H9 (cell line): ENCODE measurements at regions not wholly inside any gene's neighbourhood (a gene's known extent, or its start where the extent isn't known, plus 50 kb on each side); places are given as distances from the start of the nearest gene placed in this dataset.

ENCODE experiments used
- DNase-seq: peaks from one replicate; pipeline ENCODE4 v3.0.0-alpha.2; 2017
- H2AFZ ChIP-seq: one replicate; pipeline ENCODE4 v1.6.1; 2013; ENCODE audit warnings: mild to moderate bottlenecking, low read length, control low read depth, moderate library complexity
- H2AK5ac ChIP-seq: 2 replicates; pipeline ENCODE4 v1.6.1; 2013; ENCODE audit warnings: low read length, control low read depth, mixed read lengths; ENCODE audit not compliant: insufficient read length
- H2BK120ac ChIP-seq: one replicate; pipeline ENCODE4 v1.6.1; 2013; ENCODE audit warnings: low read depth, mild to moderate bottlenecking, low read length, control low read depth, inconsistent platforms; ENCODE audit not compliant: poor library complexity, severe bottlenecking
- H2BK12ac ChIP-seq: 2 replicates; pipeline ENCODE4 v1.6.1; 2013; ENCODE audit warnings: low read length, control low read depth, mixed read lengths, low read depth; ENCODE audit not compliant: insufficient read length
- H2BK15ac ChIP-seq: 2 replicates; pipeline ENCODE4 v1.6.1; 2013; ENCODE audit warnings: low read depth, low read length, control low read depth
- H2BK20ac ChIP-seq: one replicate; pipeline ENCODE4 v1.6.1; 2013; ENCODE audit warnings: low read depth, mild to moderate bottlenecking, low read length, control low read depth, inconsistent platforms; ENCODE audit not compliant: poor library complexity, severe bottlenecking
- H2BK5ac ChIP-seq: 2 replicates; pipeline ENCODE4 v1.6.1; 2013; ENCODE audit warnings: low read length, control low read depth, mixed read lengths; ENCODE audit not compliant: insufficient read length
- H3K14ac ChIP-seq: 2 replicates; pipeline ENCODE4 v1.6.1; 2013; ENCODE audit warnings: low read length, control low read depth; ENCODE audit not compliant: insufficient read depth
- H3K18ac ChIP-seq: 2 replicates; pipeline ENCODE4 v1.6.1; 2013; ENCODE audit warnings: low read depth, mild to moderate bottlenecking, mixed read lengths, low read length, control low read depth; ENCODE audit not compliant: insufficient read length
- H3K23ac ChIP-seq: 2 replicates; pipeline ENCODE4 v1.6.1; 2013; ENCODE audit warnings: low read length, control low read depth, mixed read lengths, low read depth; ENCODE audit not compliant: insufficient read length
- H3K23me2 ChIP-seq: 2 replicates; pipeline ENCODE4 v1.6.1; 2013; ENCODE audit warnings: low read depth, mild to moderate bottlenecking, mixed read lengths, low read length, control low read depth; ENCODE audit not compliant: insufficient read length, poor library complexity, severe bottlenecking
- H3K27ac ChIP-seq: 2 replicates; pipeline ENCODE4 v1.5.1; 2013; ENCODE audit warnings: low read length, control low read depth, mixed read lengths, low read depth; ENCODE audit not compliant: insufficient read length
- H3K27me3 ChIP-seq: 2 replicates; pipeline ENCODE4 v1.6.1; 2013; ENCODE audit warnings: low read length, control low read depth, inconsistent platforms; ENCODE audit not compliant: insufficient read depth
- H3K4ac ChIP-seq: 2 replicates; pipeline ENCODE4 v1.6.1; 2013; ENCODE audit warnings: low read depth, mild to moderate bottlenecking, control low read depth, inconsistent platforms, low read length, moderate library complexity
- H3K4me1 ChIP-seq: 2 replicates; pipeline ENCODE4 v1.6.1; 2013; ENCODE audit warnings: low read length, control low read depth, inconsistent platforms; ENCODE audit not compliant: insufficient read depth
- H3K4me2 ChIP-seq: 2 replicates; pipeline ENCODE4 v1.6.1; 2013; ENCODE audit warnings: low read length, control low read depth, mixed read lengths; ENCODE audit not compliant: insufficient read length, insufficient read depth
- H3K56ac ChIP-seq: 2 replicates; pipeline ENCODE4 v1.6.1; 2013; ENCODE audit warnings: low read depth, mild to moderate bottlenecking, mixed read lengths, low read length, control low read depth; ENCODE audit not compliant: insufficient read length
- H3K79me1 ChIP-seq: 2 replicates; pipeline ENCODE4 v1.6.1; 2013; ENCODE audit warnings: low read depth, mild to moderate bottlenecking, moderate library complexity, low read length, control low read depth, inconsistent platforms; ENCODE audit not compliant: insufficient read depth, poor library complexity, severe bottlenecking
- H3K79me2 ChIP-seq: 2 replicates; pipeline ENCODE4 v1.6.1; 2013; ENCODE audit warnings: low read length, control low read depth, inconsistent platforms; ENCODE audit not compliant: insufficient read depth
- H3K9ac ChIP-seq: 2 replicates; pipeline ENCODE4 v1.6.1; 2013; ENCODE audit warnings: low read length, control low read depth, mixed read lengths; ENCODE audit not compliant: insufficient read length; ENCODE audit errors: extremely low read depth
- H3K9me3 ChIP-seq: one replicate; pipeline ENCODE4 v1.6.1; 2013; ENCODE audit warnings: low read depth, low read length, inconsistent platforms; ENCODE audit not compliant: control insufficient read depth
- H3T11ph ChIP-seq: one replicate; pipeline ENCODE4 v1.6.1; 2013; ENCODE audit warnings: mild to moderate bottlenecking, low read length, control low read depth, inconsistent platforms
- H4K20me1 ChIP-seq: one replicate; pipeline ENCODE4 v1.6.1; 2013; ENCODE audit not compliant: control insufficient read depth, insufficient read length, insufficient read depth
- H4K5ac ChIP-seq: 2 replicates; pipeline ENCODE4 v1.6.1; 2013; ENCODE audit warnings: low read depth, mild to moderate bottlenecking, mixed read lengths, low read length, control low read depth; ENCODE audit not compliant: insufficient read length
- H4K8ac ChIP-seq: replicated peaks from 2 replicates; pipeline ENCODE4 v1.6.1; 2013; ENCODE audit warnings: low read length, control low read depth, mixed read lengths, low read depth; ENCODE audit not compliant: insufficient read length
- H4K91ac ChIP-seq: 2 replicates; pipeline ENCODE4 v1.6.1; 2013; ENCODE audit warnings: low read depth, mild to moderate bottlenecking, moderate library complexity, mixed read lengths, low read length, control low read depth; ENCODE audit not compliant: insufficient read length
- H3K27ac Mint-ChIP-seq, 3 experiments: 2 replicates in 2 of 3; 3 replicates in 1 of 3; pipeline ENCODE4 v1.8.0; 2020 to 2021; ENCODE audit warnings: mixed read lengths in 3 of 3, mild to moderate bottlenecking in 1 of 3, moderate library complexity in 1 of 3
- H3K27me3 Mint-ChIP-seq: 2 replicates; pipeline ENCODE4 v1.8.0; 2021; ENCODE audit warnings: low read depth, mild to moderate bottlenecking, moderate library complexity, mixed read lengths
- H3K36me3 Mint-ChIP-seq, 3 experiments: 2 replicates in 2 of 3; 3 replicates in 1 of 3; pipeline ENCODE4 v1.8.0; 2020 to 2021; ENCODE audit warnings: low read depth in 3 of 3, mixed read lengths in 3 of 3; ENCODE audit not compliant: insufficient read depth in 1 of 3
- H3K4me1 Mint-ChIP-seq, 2 experiments: 2 replicates each; pipeline ENCODE4 v1.8.0; 2020; ENCODE audit warnings: mixed read lengths in 2 of 2
- H3K4me3 Mint-ChIP-seq, 2 experiments: 2 replicates in 1 of 2; 3 replicates in 1 of 2; pipeline ENCODE4 v1.8.0; 2020 to 2021; ENCODE audit warnings: mild to moderate bottlenecking in 2 of 2, mixed read lengths in 2 of 2, moderate library complexity in 1 of 2
- H3K9me3 Mint-ChIP-seq, 2 experiments: 2 replicates in 1 of 2; 3 replicates in 1 of 2; pipeline ENCODE4 v1.8.0; 2020; ENCODE audit warnings: mild to moderate bottlenecking in 2 of 2, mixed read lengths in 2 of 2, moderate library complexity in 1 of 2
- WGBS: extraction: QIAGEN DNeasy Blood & Tissue Kit; methylation state at CpG from one replicate; pipeline ENCODE4 v1.1.7; 2013; ENCODE audit warnings: missing lambda C conversion rate, low lambda C conversion rate, mixed read lengths; ENCODE audit not compliant: insufficient read length; ENCODE audit errors: extremely low coverage; 5-methylcytosine and 5-hydroxymethylcytosine counted together
- TF ChIP-seq, protein P1 (sequence below): fragments of 200-600 bp; sonication (generic); conservative IDR thresholded peaks from 3 replicates; pipeline ENCODE4 v1.8.0; 2021; ENCODE audit warnings: antibody characterized with exemption, mild to moderate bottlenecking

GRCh38 chr12:61862986-61863385 lies 397.2 kb upstream of the USP15 start:
- no peak overlapping the region for H2BK120ac ChIP-seq
- no peak overlapping the region for H3K4ac ChIP-seq
- no peaks in the 10 kb centered on the region for H3K23me2 ChIP-seq
- H2AFZ ChIP-seq: no peak overlapping the region
- H3K14ac ChIP-seq: no peak overlapping the region
- TF ChIP-seq, protein P1, sequence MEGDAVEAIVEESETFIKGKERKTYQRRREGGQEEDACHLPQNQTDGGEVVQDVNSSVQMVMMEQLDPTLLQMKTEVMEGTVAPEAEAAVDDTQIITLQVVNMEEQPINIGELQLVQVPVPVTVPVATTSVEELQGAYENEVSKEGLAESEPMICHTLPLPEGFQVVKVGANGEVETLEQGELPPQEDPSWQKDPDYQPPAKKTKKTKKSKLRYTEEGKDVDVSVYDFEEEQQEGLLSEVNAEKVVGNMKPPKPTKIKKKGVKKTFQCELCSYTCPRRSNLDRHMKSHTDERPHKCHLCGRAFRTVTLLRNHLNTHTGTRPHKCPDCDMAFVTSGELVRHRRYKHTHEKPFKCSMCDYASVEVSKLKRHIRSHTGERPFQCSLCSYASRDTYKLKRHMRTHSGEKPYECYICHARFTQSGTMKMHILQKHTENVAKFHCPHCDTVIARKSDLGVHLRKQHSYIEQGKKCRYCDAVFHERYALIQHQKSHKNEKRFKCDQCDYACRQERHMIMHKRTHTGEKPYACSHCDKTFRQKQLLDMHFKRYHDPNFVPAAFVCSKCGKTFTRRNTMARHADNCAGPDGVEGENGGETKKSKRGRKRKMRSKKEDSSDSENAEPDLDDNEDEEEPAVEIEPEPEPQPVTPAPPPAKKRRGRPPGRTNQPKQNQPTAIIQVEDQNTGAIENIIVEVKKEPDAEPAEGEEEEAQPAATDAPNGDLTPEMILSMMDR: no peak
- H3K27me3 ChIP-seq: no peaks in the 10 kb centered on the region
- no peak overlapping the region for H3T11ph ChIP-seq
- Mint-ChIP-seq H3K36me3 (no peaks in the 10 kb centered on the region), H3K4me1 (no peaks in the 10 kb centered on the region), H3K4me3 (no peak overlapping the region), H3K9me3 (no peaks in the 10 kb centered on the region), H3K27me3 (no peaks in the 10 kb centered on the region), H3K27ac (no peak overlapping the region)
- no peak overlapping the region for H4K5ac ChIP-seq
- no peak overlapping the region for H2BK5ac ChIP-seq
- no peaks in the 10 kb centered on the region for H3K79me1 ChIP-seq
- no peak overlapping the region for H3K23ac ChIP-seq
- no peaks in the 10 kb centered on the region for H3K79me2 ChIP-seq
- no peak overlapping the region for H2BK15ac ChIP-seq
- H2BK20ac ChIP-seq: no peak overlapping the region
- H4K20me1 ChIP-seq: no peaks in the 10 kb centered on the region
- H3K4me1 ChIP-seq: no peaks in the 10 kb centered on the region
- H3K9ac ChIP-seq: no peak overlapping the region
- no peak overlapping the region for H4K8ac ChIP-seq
- no peak for DNase-seq
- no peak overlapping the region for H3K4me2 ChIP-seq
- H3K27ac ChIP-seq: no peak overlapping the region
- no CpG with 5 or more reads among the region's 2 CpGs for WGBS
- no peaks in the 10 kb centered on the region for H3K9me3 ChIP-seq
- H2AK5ac ChIP-seq: no peak overlapping the region
- H3K56ac ChIP-seq: no peak overlapping the region
- H3K18ac ChIP-seq: no peak overlapping the region
- H2BK12ac ChIP-seq: no peak overlapping the region
- H4K91ac ChIP-seq: no peak overlapping the region
